HepG2 (cell line): ENCODE measurements at regions not wholly inside any gene's neighbourhood (a gene's known extent, or its start where the extent isn't known, plus 50 kb on each side); places are given as distances from the start of the nearest gene placed in this dataset.

Experiments
- BHLHE40 ChIP-seq: IDR thresholded peaks from 2 replicates; pipeline ENCODE4 v1.6.1; 2011; ENCODE audit warnings: low read length, improper control_type of control experiment
- CCAR2 ChIP-seq: fragments of 200-400 bp; formaldehyde crosslinking; optimal IDR thresholded peaks from 2 replicates; pipeline ENCODE3; 2018; ENCODE audit warnings: low read depth, mild to moderate bottlenecking, low read length, moderate library complexity
- GRHL1 ChIP-seq: sonication (generic); formaldehyde crosslinking; conservative IDR thresholded peaks from 2 replicates; pipeline ENCODE4 v1.8.0; 2022; ENCODE audit warnings: missing genetic modification reagents
- HNF4A ChIP-seq: sonication (generic); formaldehyde crosslinking; IDR thresholded peaks from 2 replicates; pipeline ENCODE4 v1.4.0; 2020; ENCODE audit warnings: missing genetic modification reagents
- HOXA3 ChIP-seq: sonication (generic); formaldehyde crosslinking; IDR thresholded peaks from 2 replicates; pipeline ENCODE4 v1.5.0; 2020; ENCODE audit warnings: missing genetic modification reagents
- KDM4B ChIP-seq: sonication (generic); formaldehyde crosslinking; IDR thresholded peaks from 2 replicates; pipeline ENCODE4 v1.4.0; 2020; ENCODE audit warnings: missing genetic modification reagents
- NFKBIZ ChIP-seq: IDR thresholded peaks from 2 replicates; pipeline ENCODE4 v1.6.1; 2018; ENCODE audit warnings: missing genetic modification reagents, missing compliant biosample characterization
- NR3C1 ChIP-seq: sonication (generic); formaldehyde crosslinking; IDR thresholded peaks from 2 replicates; pipeline ENCODE4 v1.4.0; 2020; ENCODE audit warnings: missing genetic modification reagents
- PBX2 ChIP-seq: IDR thresholded peaks from 2 replicates; pipeline ENCODE4 v1.6.1; 2016; ENCODE audit warnings: control low read depth
- SALL1 ChIP-seq: sonication (generic); formaldehyde crosslinking; IDR thresholded peaks from 2 replicates; pipeline ENCODE4 v1.8.0; 2022; ENCODE audit warnings: mild to moderate bottlenecking, missing genetic modification reagents
- UBTF ChIP-seq: sonication (generic); formaldehyde crosslinking; IDR thresholded peaks from 2 replicates; pipeline ENCODE4 v1.4.0; 2020; ENCODE audit warnings: mild to moderate bottlenecking, missing genetic modification reagents
- ZBTB34 ChIP-seq: sonication (generic); formaldehyde crosslinking; IDR thresholded peaks from 2 replicates; pipeline ENCODE4 v1.8.0; 2022; ENCODE audit warnings: mild to moderate bottlenecking, missing genetic modification reagents
- ZNF263 ChIP-seq: sonication (generic); formaldehyde crosslinking; IDR thresholded peaks from 2 replicates; pipeline ENCODE4 v1.4.0; 2020; ENCODE audit warnings: missing genetic modification reagents
- ZNF331 ChIP-seq: sonication (generic); formaldehyde crosslinking; IDR thresholded peaks from 2 replicates; pipeline ENCODE4 v1.4.0; 2020; ENCODE audit warnings: missing genetic modification reagents
- ZNF496 ChIP-seq: sonication (generic); formaldehyde crosslinking; IDR thresholded peaks from 2 replicates; pipeline ENCODE4 v1.8.1; 2023; ENCODE audit warnings: mild to moderate bottlenecking, moderate library complexity, missing genetic modification reagents; ENCODE audit not compliant: insufficient replicate concordance
- ZNF773 ChIP-seq: sonication (generic); formaldehyde crosslinking; IDR thresholded peaks from 2 replicates; pipeline ENCODE4 v1.4.0; 2020; ENCODE audit warnings: missing genetic modification reagents, borderline replicate concordance
- ZNF878 ChIP-seq: sonication (generic); formaldehyde crosslinking; IDR thresholded peaks from 2 replicates; pipeline ENCODE4 v1.8.1; 2023; ENCODE audit warnings: mild to moderate bottlenecking, missing genetic modification reagents, moderate library complexity
- TF ChIP-seq, protein P1 (sequence below): sonication (generic); formaldehyde crosslinking; conservative IDR thresholded peaks from 2 replicates; pipeline ENCODE4 v1.4.0; 2020; ENCODE audit warnings: missing genetic modification reagents
- TF ChIP-seq, protein P2 (sequence below): IDR thresholded peaks from 2 replicates; pipeline ENCODE4 v1.6.1; 2016

- TF ChIP-seq, protein P1, sequence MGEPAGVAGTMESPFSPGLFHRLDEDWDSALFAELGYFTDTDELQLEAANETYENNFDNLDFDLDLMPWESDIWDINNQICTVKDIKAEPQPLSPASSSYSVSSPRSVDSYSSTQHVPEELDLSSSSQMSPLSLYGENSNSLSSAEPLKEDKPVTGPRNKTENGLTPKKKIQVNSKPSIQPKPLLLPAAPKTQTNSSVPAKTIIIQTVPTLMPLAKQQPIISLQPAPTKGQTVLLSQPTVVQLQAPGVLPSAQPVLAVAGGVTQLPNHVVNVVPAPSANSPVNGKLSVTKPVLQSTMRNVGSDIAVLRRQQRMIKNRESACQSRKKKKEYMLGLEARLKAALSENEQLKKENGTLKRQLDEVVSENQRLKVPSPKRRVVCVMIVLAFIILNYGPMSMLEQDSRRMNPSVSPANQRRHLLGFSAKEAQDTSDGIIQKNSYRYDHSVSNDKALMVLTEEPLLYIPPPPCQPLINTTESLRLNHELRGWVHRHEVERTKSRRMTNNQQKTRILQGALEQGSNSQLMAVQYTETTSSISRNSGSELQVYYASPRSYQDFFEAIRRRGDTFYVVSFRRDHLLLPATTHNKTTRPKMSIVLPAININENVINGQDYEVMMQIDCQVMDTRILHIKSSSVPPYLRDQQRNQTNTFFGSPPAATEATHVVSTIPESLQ (CRISPR knock-in tag), result no peak
- no peak for TF ChIP-seq ZNF878 (CRISPR knock-in tag)
- no peak for TF ChIP-seq BHLHE40
- TF ChIP-seq HOXA3, result peak; percentile 12; the same call in 1 of the 2 replicates
- peak; percentile 60 for TF ChIP-seq HNF4A (CRISPR knock-in tag)
- TF ChIP-seq ZNF496 (CRISPR knock-in tag), result no peak
- TF ChIP-seq SALL1 (CRISPR knock-in tag), result 0 out of 2 replicates have a peak, but pooled peaks have one; percentile 8
- no peak for TF ChIP-seq NR3C1
- TF ChIP-seq NFKBIZ, result 0 out of 2 replicates have a peak, but pooled peaks have one; percentile 39
- TF ChIP-seq, protein P2, sequence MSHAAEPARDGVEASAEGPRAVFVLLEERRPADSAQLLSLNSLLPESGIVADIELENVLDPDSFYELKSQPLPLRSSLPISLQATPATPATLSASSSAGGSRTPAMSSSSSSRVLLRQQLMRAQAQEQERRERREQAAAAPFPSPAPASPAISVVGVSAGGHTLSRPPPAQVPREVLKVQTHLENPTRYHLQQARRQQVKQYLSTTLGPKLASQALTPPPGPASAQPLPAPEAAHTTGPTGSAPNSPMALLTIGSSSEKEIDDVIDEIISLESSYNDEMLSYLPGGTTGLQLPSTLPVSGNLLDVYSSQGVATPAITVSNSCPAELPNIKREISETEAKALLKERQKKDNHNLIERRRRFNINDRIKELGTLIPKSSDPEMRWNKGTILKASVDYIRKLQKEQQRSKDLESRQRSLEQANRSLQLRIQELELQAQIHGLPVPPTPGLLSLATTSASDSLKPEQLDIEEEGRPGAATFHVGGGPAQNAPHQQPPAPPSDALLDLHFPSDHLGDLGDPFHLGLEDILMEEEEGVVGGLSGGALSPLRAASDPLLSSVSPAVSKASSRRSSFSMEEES (CRISPR knock-in tag), result peak; percentile 86
- TF ChIP-seq PBX2 (CRISPR knock-in tag), result no peak
- TF ChIP-seq ZNF331 (CRISPR knock-in tag), result no peak
- no peak for TF ChIP-seq CCAR2
- peak; percentile 45; the same call in 1 of the 2 replicates for TF ChIP-seq UBTF (CRISPR knock-in tag)
- no peak for TF ChIP-seq ZNF773 (CRISPR knock-in tag)
- TF ChIP-seq ZNF263 (CRISPR knock-in tag), result no peak
- TF ChIP-seq KDM4B (CRISPR knock-in tag), result no peak
- no peak for TF ChIP-seq ZBTB34 (CRISPR knock-in tag)
- TF ChIP-seq GRHL1 (CRISPR knock-in tag), result no peak
These were observed 80.3 kb downstream of the CPN2 start (continued) for GRCh38 chr3:194270627-194271459.
